GM23338 (cell line): ENCODE measurements at regions not wholly inside any gene's neighbourhood (a gene's known extent, or its start where the extent isn't known, plus 50 kb on each side); places are given as distances from the start of the nearest gene placed in this dataset.

Source experiments
- ATAC-seq: fragments of 200-7000 bp; cut with Tn5 transposase; 3 replicates; pipeline ENCODE4 v1.9.1; 2020
- DNase-seq: peaks from one replicate; pipeline ENCODE4 v3.0.0-alpha.2; 2015; ENCODE audit warnings: low spot score
- H2AFZ ChIP-seq: fragments of 200-600 bp; sonication (generic); 2 replicates; pipeline ENCODE4 v1.8.0; 2016; ENCODE audit warnings: antibody characterized with exemption, mild to moderate bottlenecking, moderate library complexity
- H3F3A ChIP-seq: fragments of 200-600 bp; sonication (generic); replicated peaks from 2 replicates; pipeline ENCODE4 v1.8.0; 2017; ENCODE audit warnings: antibody characterized with exemption, mixed run types, low read depth
- H3K27ac ChIP-seq: fragments of 200-600 bp; sonication (generic); 2 replicates; pipeline ENCODE4 v1.6.1; 2016; ENCODE audit warnings: low read depth
- H3K27me3 ChIP-seq: fragments of 200-600 bp; sonication (generic); 2 replicates; pipeline ENCODE4 v1.8.0; 2016; ENCODE audit warnings: mild to moderate bottlenecking, mixed run types, moderate library complexity; ENCODE audit not compliant: insufficient read depth
- H3K36me3 ChIP-seq: fragments of 200-600 bp; sonication (generic); 2 replicates; pipeline ENCODE4 v1.8.0; 2016; ENCODE audit warnings: mild to moderate bottlenecking; ENCODE audit not compliant: insufficient read depth
- H3K4me1 ChIP-seq: fragments of 200-600 bp; sonication (generic); 2 replicates; pipeline ENCODE4 v1.8.0; 2016; ENCODE audit warnings: mild to moderate bottlenecking, moderate library complexity; ENCODE audit not compliant: insufficient read depth
- H3K4me2 ChIP-seq: fragments of 200-600 bp; sonication (generic); 2 replicates; pipeline ENCODE4 v1.7.1; 2017; ENCODE audit warnings: mixed run types
- H3K4me3 ChIP-seq: fragments of 200-600 bp; sonication (generic); 2 replicates; pipeline ENCODE4 v1.6.1; 2016; ENCODE audit warnings: mixed run types
- H3K79me2 ChIP-seq: fragments of 200-600 bp; sonication (generic); replicated peaks from 2 replicates; pipeline ENCODE4 v1.8.0; 2017; ENCODE audit warnings: mild to moderate bottlenecking; ENCODE audit not compliant: insufficient read depth
- H3K9me2 ChIP-seq: fragments of 200-600 bp; sonication (generic); 2 replicates; pipeline ENCODE4 v1.8.0; 2017; ENCODE audit not compliant: insufficient read depth
- H4K20me1 ChIP-seq: fragments of 200-600 bp; sonication (generic); replicated peaks from 2 replicates; pipeline ENCODE4 v1.8.0; 2017; ENCODE audit warnings: mild to moderate bottlenecking; ENCODE audit not compliant: insufficient read depth
- H3K27ac Mint-ChIP-seq: 2 replicates; pipeline ENCODE4 v1.8.0; 2020; ENCODE audit warnings: inconsistent platforms, mild to moderate bottlenecking, moderate library complexity, mixed read lengths
- H3K27me3 Mint-ChIP-seq: 3 replicates; pipeline ENCODE4 v1.8.0; 2022; ENCODE audit warnings: low read depth, mild to moderate bottlenecking, moderate library complexity, mixed read lengths, inconsistent platforms; ENCODE audit not compliant: insufficient read depth, poor library complexity
- H3K36me3 Mint-ChIP-seq: 3 replicates; pipeline ENCODE4 v1.8.0; 2021; ENCODE audit warnings: low read depth, mild to moderate bottlenecking, inconsistent platforms, moderate library complexity, mixed read lengths
- H3K4me1 Mint-ChIP-seq: 3 replicates; pipeline ENCODE4 v1.8.0; 2020; ENCODE audit warnings: mild to moderate bottlenecking, inconsistent platforms, mixed read lengths
- H3K4me3 Mint-ChIP-seq: 3 replicates; pipeline ENCODE4 v1.8.0; 2021; ENCODE audit warnings: moderate library complexity, mild to moderate bottlenecking, inconsistent platforms, mixed read lengths
- H3K9me3 Mint-ChIP-seq: 3 replicates; pipeline ENCODE4 v1.8.0; 2020; ENCODE audit warnings: moderate library complexity, mild to moderate bottlenecking, inconsistent platforms, mixed read lengths
- CREB1 ChIP-seq: fragments of 250-450 bp; sonication (Bioruptor Pico); IDR thresholded peaks from 2 replicates; pipeline ENCODE4 v1.5.0; 2020; ENCODE audit warnings: low read depth, mild to moderate bottlenecking, moderate library complexity
- CTCF ChIP-seq, 2 experiments: fragments of 200-600 bp in 1 of 2; sonication (generic) in 1 of 2; conservative IDR thresholded peaks; 2 replicates each; pipeline versions ENCODE4 v1.5.1 to v1.6.1; 2016 to 2017; ENCODE audit warnings: antibody characterized with exemption in 2 of 2, low read depth in 2 of 2, mild to moderate bottlenecking in 2 of 2, moderate library complexity in 1 of 2
- ETS1 ChIP-seq: IDR thresholded peaks from 2 replicates; pipeline ENCODE4 v1.6.1; 2016; ENCODE audit warnings: antibody characterized with exemption
- EZH2 ChIP-seq: fragments of 200-600 bp; sonication (generic); IDR thresholded peaks from one replicate; pipeline ENCODE4 v1.8.0; 2017; ENCODE audit warnings: antibody characterized with exemption, mild to moderate bottlenecking, low read depth; ENCODE audit not compliant: unreplicated experiment
- EZH2phosphoT487 ChIP-seq: fragments of 200-600 bp; sonication (generic); IDR thresholded peaks from one replicate; pipeline ENCODE4 v1.8.1; 2018; ENCODE audit warnings: antibody characterized with exemption; ENCODE audit not compliant: unreplicated experiment
- JUNB ChIP-seq: IDR thresholded peaks from one replicate; pipeline ENCODE4 v1.6.1; 2016; ENCODE audit warnings: antibody characterized with exemption; ENCODE audit not compliant: unreplicated experiment
- NANOG ChIP-seq: IDR thresholded peaks from 2 replicates; pipeline ENCODE4 v1.6.1; 2016; ENCODE audit warnings: antibody characterized with exemption, borderline replicate concordance
- POLR2AphosphoS5 ChIP-seq: IDR thresholded peaks from 2 replicates; pipeline ENCODE4 v1.6.1; 2016; ENCODE audit warnings: antibody characterized with exemption, low read depth
- REST ChIP-seq: IDR thresholded peaks from one replicate; pipeline ENCODE4 v1.6.1; 2018; ENCODE audit warnings: antibody characterized with exemption; ENCODE audit not compliant: unreplicated experiment
- STAT1 ChIP-seq: IDR thresholded peaks from one replicate; pipeline ENCODE4 v1.6.1; 2016; ENCODE audit warnings: antibody characterized with exemption; ENCODE audit not compliant: unreplicated experiment
- ZNF114 ChIP-seq: fragments of 250-450 bp; sonication (Bioruptor Pico); IDR thresholded peaks from 2 replicates; pipeline ENCODE4 v1.5.0; 2020; ENCODE audit warnings: mild to moderate bottlenecking, moderate library complexity
- ZNF331 ChIP-seq: fragments of 250-450 bp; sonication (Bioruptor Pico); IDR thresholded peaks from 2 replicates; pipeline ENCODE4 v1.5.0; 2020; ENCODE audit warnings: low read depth, mild to moderate bottlenecking, moderate library complexity
- ZNF462 ChIP-seq: fragments of 250-450 bp; sonication (Bioruptor Pico); IDR thresholded peaks from 2 replicates; pipeline ENCODE4 v1.5.0; 2020; ENCODE audit warnings: mild to moderate bottlenecking, moderate library complexity

GRCh38 chr10:118407026-118407425, 64.9 kb upstream of the FAM204A start:
- Histone ChIP-seq H4K20me1 (no peaks in the 10 kb centered on the region), H2AFZ (no peak overlapping the region), H3K36me3 (no peaks in the 10 kb centered on the region), H3K4me1 (peaks cover 19% of the 10 kb centered on the region), H3K27me3 (no peaks in the 10 kb centered on the region), H3K27ac (no peak overlapping the region), H3K79me2 (no peaks in the 10 kb centered on the region), H3K4me3 (no peak overlapping the region), H3K4me2 (no peak overlapping the region), H3F3A (no peaks in the 10 kb centered on the region), H3K9me2 (no peaks in the 10 kb centered on the region)
- Mint-ChIP-seq H3K9me3 (peaks cover 4% of the 10 kb centered on the region; the same call in 1 of the 3 replicates), H3K4me1 (peaks cover 27% of the 10 kb centered on the region), H3K4me3 (no peak overlapping the region), H3K27ac (no peak overlapping the region), H3K36me3 (no peaks in the 10 kb centered on the region), H3K27me3 (peaks cover 2% of the 10 kb centered on the region)
- ATAC-seq: no peak
- no peak for DNase-seq
- no peak for TF ChIP-seq NANOG
- no peak for TF ChIP-seq ZNF114 (CRISPR knock-in tag)
- TF ChIP-seq STAT1: no peak
- TF ChIP-seq EZH2: no peak
- no peak for TF ChIP-seq JUNB
- TF ChIP-seq POLR2AphosphoS5: no peak
- no peak for TF ChIP-seq EZH2phosphoT487
- no peak for TF ChIP-seq ZNF331 (CRISPR knock-in tag)
- no peak for TF ChIP-seq CREB1 (CRISPR knock-in tag)
- TF ChIP-seq ETS1: no peak
- no peak for TF ChIP-seq CTCF (conservative IDR thresholded peaks at IDR 0.05; ENCODE audit: low read depth in 2 of 2)
- TF ChIP-seq ZNF462: no peak
- no peak for TF ChIP-seq REST
